ENCODE measurements at regions not wholly inside any gene's neighbourhood (a gene's known extent, or its start where the extent isn't known, plus 50 kb on each side); places are given as distances from the start of the nearest gene placed in this dataset.

GRCh38 chr6:146890644-146891434 lies 292.1 kb downstream of the ADGB start:
- no peak overlapping the region for H3K27ac ChIP-seq (ENCODE audit: low read length)
- H3K36me3 ChIP-seq (ENCODE audit: insufficient read depth, low read depth, low read length), result no peaks in the 10 kb centered on the region
- H3K4me3 ChIP-seq (ENCODE audit: low read length), result no peak overlapping the region
- H3K9me3 ChIP-seq (ENCODE audit: insufficient read depth, low read depth, low read length), result no peaks in the 10 kb centered on the region
- no peak overlapping the region for H3K9ac ChIP-seq (ENCODE audit: low read depth, low read length)
- H3K4me1 ChIP-seq (ENCODE audit: insufficient read depth, low read length), result no peaks in the 10 kb centered on the region
- no peaks in the 10 kb centered on the region for H3K27me3 ChIP-seq (ENCODE audit: insufficient read depth, low read length)

GRCh38 chr6:146891615-146892265 lies 293.0 kb downstream of the ADGB start:
- no peaks in the 10 kb centered on the region for H3K4me1 ChIP-seq (ENCODE audit: insufficient read depth, low read length)

GRCh38 chr6:146892283-146892612 lies 293.5 kb downstream of the ADGB start:
- Histone ChIP-seq H3K4me3 (ENCODE audit: low read length) (no peak overlapping the region), H3K4me1 (ENCODE audit: insufficient read depth, low read length) (no peaks in the 10 kb centered on the region)

More at GRCh38 chr6:146891615-146892265, 293.0 kb downstream of the ADGB start:
- Histone ChIP-seq H3K9me3 (ENCODE audit: insufficient read depth, low read depth, low read length) (no peaks in the 10 kb centered on the region), H3K36me3 (ENCODE audit: insufficient read depth, low read depth, low read length) (no peaks in the 10 kb centered on the region), H3K9ac (ENCODE audit: low read depth, low read length) (no peak overlapping the region), H3K27ac (ENCODE audit: low read length) (no peak overlapping the region), H3K4me3 (ENCODE audit: low read length) (no peak overlapping the region), H3K27me3 (ENCODE audit: insufficient read depth, low read length) (no peaks in the 10 kb centered on the region)

GRCh38 chr6:146892613-146893401 lies 294.0 kb downstream of the ADGB start:
- Histone ChIP-seq H3K4me1 (ENCODE audit: insufficient read depth, low read length) (no peaks in the 10 kb centered on the region), H3K27ac (ENCODE audit: low read length) (no peak overlapping the region), H3K4me3 (ENCODE audit: low read length) (no peak overlapping the region), H3K36me3 (ENCODE audit: insufficient read depth, low read depth, low read length) (no peaks in the 10 kb centered on the region), H3K27me3 (ENCODE audit: insufficient read depth, low read length) (no peaks in the 10 kb centered on the region), H3K9ac (ENCODE audit: low read depth, low read length) (no peak overlapping the region), H3K9me3 (ENCODE audit: insufficient read depth, low read depth, low read length) (no peaks in the 10 kb centered on the region)

More at GRCh38 chr6:146892283-146892612, 293.5 kb downstream of the ADGB start:
- Histone ChIP-seq H3K9ac (ENCODE audit: low read depth, low read length) (no peak overlapping the region), H3K9me3 (ENCODE audit: insufficient read depth, low read depth, low read length) (no peaks in the 10 kb centered on the region), H3K27ac (ENCODE audit: low read length) (no peak overlapping the region), H3K27me3 (ENCODE audit: insufficient read depth, low read length) (no peaks in the 10 kb centered on the region), H3K36me3 (ENCODE audit: insufficient read depth, low read depth, low read length) (no peaks in the 10 kb centered on the region)

- Histone ChIP-seq H3K4me3 (ENCODE audit: low read length) (no peak overlapping the region), H3K9ac (ENCODE audit: low read depth, low read length) (no peak overlapping the region), H3K4me1 (ENCODE audit: insufficient read depth, low read length) (no peaks in the 10 kb centered on the region), H3K36me3 (ENCODE audit: insufficient read depth, low read depth, low read length) (no peaks in the 10 kb centered on the region), H3K27me3 (ENCODE audit: insufficient read depth, low read length) (no peaks in the 10 kb centered on the region), H3K27ac (ENCODE audit: low read length) (no peak overlapping the region), H3K9me3 (ENCODE audit: insufficient read depth, low read depth, low read length) (no peaks in the 10 kb centered on the region)
Measured at GRCh38 chr6:146893690-146894089, 294.9 kb downstream of the ADGB start.

- H3K9ac ChIP-seq (ENCODE audit: low read depth, low read length), result no peak overlapping the region
- no peaks in the 10 kb centered on the region for H3K27me3 ChIP-seq (ENCODE audit: insufficient read depth, low read length)
- no peak overlapping the region for H3K4me3 ChIP-seq (ENCODE audit: low read length)
- H3K36me3 ChIP-seq (ENCODE audit: insufficient read depth, low read depth, low read length), result no peaks in the 10 kb centered on the region
- H3K9me3 ChIP-seq (ENCODE audit: insufficient read depth, low read depth, low read length), result no peaks in the 10 kb centered on the region
- H3K4me1 ChIP-seq (ENCODE audit: insufficient read depth, low read length), result no peaks in the 10 kb centered on the region
- no peak overlapping the region for H3K27ac ChIP-seq (ENCODE audit: low read length)
Measured at GRCh38 chr6:146894624-146895023, 295.9 kb downstream of the ADGB start.

GRCh38 chr6:146895101-146895771 lies 296.5 kb downstream of the ADGB start:
- Histone ChIP-seq H3K4me3 (ENCODE audit: low read length) (no peak overlapping the region), H3K27ac (ENCODE audit: low read length) (no peak overlapping the region), H3K27me3 (ENCODE audit: insufficient read depth, low read length) (no peaks in the 10 kb centered on the region), H3K4me1 (ENCODE audit: insufficient read depth, low read length) (no peaks in the 10 kb centered on the region), H3K9ac (ENCODE audit: low read depth, low read length) (no peak overlapping the region), H3K9me3 (ENCODE audit: insufficient read depth, low read depth, low read length) (no peaks in the 10 kb centered on the region), H3K36me3 (ENCODE audit: insufficient read depth, low read depth, low read length) (no peaks in the 10 kb centered on the region)

- no peak overlapping the region for H3K4me3 ChIP-seq (ENCODE audit: low read length)
- H3K27ac ChIP-seq (ENCODE audit: low read length), result no peak overlapping the region
- no peaks in the 10 kb centered on the region for H3K36me3 ChIP-seq (ENCODE audit: insufficient read depth, low read depth, low read length)
- H3K4me1 ChIP-seq (ENCODE audit: insufficient read depth, low read length), result no peaks in the 10 kb centered on the region
- H3K9me3 ChIP-seq (ENCODE audit: insufficient read depth, low read depth, low read length), result no peaks in the 10 kb centered on the region
- no peak overlapping the region for H3K9ac ChIP-seq (ENCODE audit: low read depth, low read length)
- no peaks in the 10 kb centered on the region for H3K27me3 ChIP-seq (ENCODE audit: insufficient read depth, low read length)
Measured at GRCh38 chr6:146895772-146896061, 296.9 kb downstream of the ADGB start.

GRCh38 chr6:146896062-146896813 lies 297.5 kb downstream of the ADGB start:
- Histone ChIP-seq H3K9ac (ENCODE audit: low read depth, low read length) (no peak overlapping the region), H3K27ac (ENCODE audit: low read length) (no peak overlapping the region), H3K27me3 (ENCODE audit: insufficient read depth, low read length) (no peaks in the 10 kb centered on the region), H3K9me3 (ENCODE audit: insufficient read depth, low read depth, low read length) (no peaks in the 10 kb centered on the region), H3K4me3 (ENCODE audit: low read length) (no peak overlapping the region), H3K36me3 (ENCODE audit: insufficient read depth, low read depth, low read length) (no peaks in the 10 kb centered on the region), H3K4me1 (ENCODE audit: insufficient read depth, low read length) (no peaks in the 10 kb centered on the region)

GRCh38 chr6:146896960-146897701 lies 298.4 kb downstream of the ADGB start:
- Histone ChIP-seq H3K27me3 (ENCODE audit: insufficient read depth, low read length) (no peaks in the 10 kb centered on the region), H3K9me3 (ENCODE audit: insufficient read depth, low read depth, low read length) (no peaks in the 10 kb centered on the region), H3K36me3 (ENCODE audit: insufficient read depth, low read depth, low read length) (no peaks in the 10 kb centered on the region), H3K27ac (ENCODE audit: low read length) (no peak overlapping the region), H3K9ac (ENCODE audit: low read depth, low read length) (no peak overlapping the region), H3K4me1 (ENCODE audit: insufficient read depth, low read length) (no peaks in the 10 kb centered on the region), H3K4me3 (ENCODE audit: low read length) (no peak overlapping the region)

All from iPS-20b (cell line).